ENCODE measurements at regions not wholly inside any gene's neighbourhood (a gene's known extent, or its start where the extent isn't known, plus 50 kb on each side); places are given as distances from the start of the nearest gene placed in this dataset.

GRCh38 chr1:221902961-221903360 is 161.1 kb upstream of the DUSP10 start (continued):
- no peak for TF ChIP-seq CTCF (IDR thresholded peaks at IDR 0.05; ENCODE audit: control extremely low read depth in 1 of 3, insufficient read depth in 1 of 3, low read depth in 1 of 3, low read length in 3 of 3)
- no peak for TF ChIP-seq PHF8 (conservative IDR thresholded peaks at IDR 0.05; ENCODE audit: low read depth, low read length)
- no peak for TF ChIP-seq CREB1 (IDR thresholded peaks at IDR 0.05)
- TF ChIP-seq GTF2F1 (IDR thresholded peaks at IDR 0.05; ENCODE audit: borderline replicate concordance, low read depth, low read length): no peak

All from H1 (cell line).